ENCODE measurements at regions not wholly inside any gene's neighbourhood (a gene's known extent, or its start where the extent isn't known, plus 50 kb on each side); places are given as distances from the start of the nearest gene placed in this dataset.

GRCh38 chr2:145160855-145161254 is 640.9 kb upstream of the ZEB2 start:
- no peaks in the 10 kb centered on the region for H3K36me3 ChIP-seq (ENCODE audit: control insufficient read depth, insufficient read depth, low read length)
- H3K4me1 ChIP-seq (ENCODE audit: control insufficient read depth, extremely low read depth, insufficient read depth, low read length): peaks cover 14% of the 10 kb centered on the region
- no peak overlapping the region for H2AFZ ChIP-seq (ENCODE audit: low read length)
- no peak for DNase-seq (ENCODE audit: low read depth in 2 of 2)
- H3K27me3 ChIP-seq (ENCODE audit: control insufficient read depth, insufficient read depth, low read length): no peaks in the 10 kb centered on the region
- no peaks in the 10 kb centered on the region for H3K9me3 ChIP-seq (ENCODE audit: control insufficient read depth, insufficient read depth, low read depth, low read length)
- no peak overlapping the region for H3K4me3 ChIP-seq (replicated peaks in 1 of 4; ENCODE audit: control extremely low read depth in 1 of 4, insufficient read depth in 1 of 4, low read depth in 3 of 4, low read length in 4 of 4)
- no peak overlapping the region for H3K9ac ChIP-seq (ENCODE audit: insufficient read depth, low read length)
- no peak overlapping the region for H3K4me2 ChIP-seq (ENCODE audit: extremely low read depth, insufficient read depth, low read length)
- no peaks in the 10 kb centered on the region for H4K20me1 ChIP-seq (ENCODE audit: control insufficient read depth, extremely low read depth, insufficient read depth, low read length)
- no peak overlapping the region for H3K27ac ChIP-seq (ENCODE audit: insufficient read depth, low read length)
- H3K79me2 ChIP-seq (ENCODE audit: control insufficient read depth, insufficient read depth, low read length): no peaks in the 10 kb centered on the region
- no peak for TF ChIP-seq EZH2 (IDR thresholded peaks at IDR 0.05; ENCODE audit: low read length, missing control alignments)

- Histone ChIP-seq H3K27me3 (ENCODE audit: control insufficient read depth, insufficient read depth, low read length) (no peaks in the 10 kb centered on the region), H3K9me3 (ENCODE audit: control insufficient read depth, insufficient read depth, low read depth, low read length) (no peaks in the 10 kb centered on the region), H3K36me3 (ENCODE audit: control insufficient read depth, insufficient read depth, low read length) (no peaks in the 10 kb centered on the region), H3K79me2 (ENCODE audit: control insufficient read depth, insufficient read depth, low read length) (no peaks in the 10 kb centered on the region), H4K20me1 (ENCODE audit: control insufficient read depth, extremely low read depth, insufficient read depth, low read length) (no peaks in the 10 kb centered on the region), H3K4me1 (ENCODE audit: control insufficient read depth, extremely low read depth, insufficient read depth, low read length) (peaks cover 14% of the 10 kb centered on the region), H3K4me3 (replicated peaks in 1 of 4; ENCODE audit: control extremely low read depth in 1 of 4, insufficient read depth in 1 of 4, low read depth in 3 of 4, low read length in 4 of 4) (no peak overlapping the region), H3K4me2 (ENCODE audit: extremely low read depth, insufficient read depth, low read length) (no peak overlapping the region), H3K9ac (ENCODE audit: insufficient read depth, low read length) (no peak overlapping the region), H3K27ac (ENCODE audit: insufficient read depth, low read length) (no peak overlapping the region), H2AFZ (ENCODE audit: low read length) (no peak overlapping the region)
- peak in 1 of 2 donors; percentile 6 for DNase-seq (ENCODE audit: low read depth in 2 of 2)
- no peak for TF ChIP-seq EZH2 (IDR thresholded peaks at IDR 0.05; ENCODE audit: low read length, missing control alignments)
Observed at GRCh38 chr2:145159676-145160075, 639.8 kb upstream of the ZEB2 start.

- H3K27me3 ChIP-seq (ENCODE audit: control insufficient read depth, insufficient read depth, low read length): no peaks in the 10 kb centered on the region
- no peak for TF ChIP-seq EZH2 (IDR thresholded peaks at IDR 0.05; ENCODE audit: low read length, missing control alignments)
- TF ChIP-seq CTCF (conservative IDR thresholded peaks at IDR 0.05 in 1 of 2, IDR thresholded peaks at IDR 0.05 in 1 of 2; ENCODE audit: low read depth in 1 of 2, low read length in 2 of 2): no peak
- DNase-seq (ENCODE audit: low read depth in 2 of 2): peak; percentile 92 to 99
- no peaks in the 10 kb centered on the region for H3K9me3 ChIP-seq (ENCODE audit: control insufficient read depth, insufficient read depth, low read depth, low read length)
- no peak overlapping the region for H2AFZ ChIP-seq (ENCODE audit: low read length)
- no peak overlapping the region for H3K9ac ChIP-seq (ENCODE audit: insufficient read depth, low read length)
- peak overlapping the region; percentile 49 for H3K4me2 ChIP-seq (ENCODE audit: extremely low read depth, insufficient read depth, low read length)
- H3K27ac ChIP-seq (ENCODE audit: insufficient read depth, low read length): peak overlapping the region; percentile 60
- peaks cover 14% of the 10 kb centered on the region for H3K4me1 ChIP-seq (ENCODE audit: control insufficient read depth, extremely low read depth, insufficient read depth, low read length)
- H3K79me2 ChIP-seq (ENCODE audit: control insufficient read depth, insufficient read depth, low read length): no peaks in the 10 kb centered on the region
- H3K4me3 ChIP-seq (replicated peaks in 1 of 4; ENCODE audit: control extremely low read depth in 1 of 4, insufficient read depth in 1 of 4, low read depth in 3 of 4, low read length in 4 of 4): peak overlapping the region in 1 of 4 experiments; percentile 4
- no peaks in the 10 kb centered on the region for H3K36me3 ChIP-seq (ENCODE audit: control insufficient read depth, insufficient read depth, low read length)
- H4K20me1 ChIP-seq (ENCODE audit: control insufficient read depth, extremely low read depth, insufficient read depth, low read length): no peaks in the 10 kb centered on the region
Observed at GRCh38 chr2:145157741-145158591, 638.0 kb upstream of the ZEB2 start.

Measured in fibroblast of lung (primary cell).